HL-60 (cell line): ENCODE measurements at regions not wholly inside any gene's neighbourhood (a gene's known extent, or its start where the extent isn't known, plus 50 kb on each side); places are given as distances from the start of the nearest gene placed in this dataset.

ENCODE experiments used
- DNase-seq, 2 experiments: peaks; one replicate each; pipeline ENCODE4 v3.0.0-alpha.2; 2010 to 2020; ENCODE audit warnings: low read depth in 1 of 2, low spot score in 1 of 2
- H3K27ac ChIP-seq: fragments of 250-450 bp; sonication (Bioruptor Pico); replicated peaks from 2 replicates; pipeline ENCODE4 v1.5.1; 2020; ENCODE audit warnings: mild to moderate bottlenecking, moderate library complexity
- H3K27me3 ChIP-seq: fragments of 250-450 bp; sonication (Bioruptor Pico); 2 replicates; pipeline ENCODE4 v1.5.1; 2021; ENCODE audit warnings: mild to moderate bottlenecking, moderate library complexity; ENCODE audit not compliant: insufficient read depth, poor library complexity, severe bottlenecking
- H3K4me3 ChIP-seq: replicated peaks from 2 replicates; pipeline ENCODE4 v1.5.1; 2011; ENCODE audit warnings: mild to moderate bottlenecking, control low read depth, low read length; ENCODE audit not compliant: insufficient read depth
- CTCF ChIP-seq: IDR thresholded peaks from one replicate; pipeline ENCODE4 v1.5.1; 2011; ENCODE audit warnings: low read length, control low read depth, inconsistent platforms; ENCODE audit not compliant: insufficient read depth
- GABPA ChIP-seq: IDR thresholded peaks from 2 replicates; pipeline ENCODE4 v1.6.1; 2012; ENCODE audit warnings: low read depth
- POLR2AphosphoS5 ChIP-seq: IDR thresholded peaks from 2 replicates; pipeline ENCODE4 v1.6.1; 2012; ENCODE audit warnings: low read depth
- REST ChIP-seq: IDR thresholded peaks from 2 replicates; pipeline ENCODE4 v1.6.1; 2012; ENCODE audit warnings: low read depth; ENCODE audit not compliant: insufficient replicate concordance
- SPI1 ChIP-seq: IDR thresholded peaks from 2 replicates; pipeline ENCODE4 v1.6.1; 2012; ENCODE audit warnings: low read depth, mild to moderate bottlenecking, borderline replicate concordance

- H3K27me3 ChIP-seq = no peaks in the 10 kb centered on the region
- no peak overlapping the region for H3K27ac ChIP-seq
- TF ChIP-seq SPI1 = no peak
- no peak for TF ChIP-seq GABPA
- no peak for TF ChIP-seq CTCF
- no peak for TF ChIP-seq REST
- TF ChIP-seq POLR2AphosphoS5 = no peak
- no peak for DNase-seq
- H3K4me3 ChIP-seq = no peak overlapping the region
Observed at GRCh38 chr2:181131584-181131983, 151.2 kb downstream of the UBE2E3 start.

GRCh38 chr2:181138816-181139215 is 158.4 kb downstream of the UBE2E3 start:
- no peak overlapping the region for H3K4me3 ChIP-seq
- TF ChIP-seq CTCF (no peak), GABPA (no peak), SPI1 (no peak), REST (no peak), POLR2AphosphoS5 (no peak)
- no peak for DNase-seq
- H3K27me3 ChIP-seq = no peaks in the 10 kb centered on the region
- H3K27ac ChIP-seq = no peak overlapping the region

GRCh38 chr2:181139831-181140230 is 159.4 kb downstream of the UBE2E3 start:
- Histone ChIP-seq H3K27me3 (no peaks in the 10 kb centered on the region), H3K27ac (no peak overlapping the region), H3K4me3 (no peak overlapping the region)
- TF ChIP-seq REST (no peak), POLR2AphosphoS5 (no peak), SPI1 (no peak), CTCF (no peak), GABPA (no peak)
- DNase-seq = no peak
